Breast epithelium (tissue), 4 donors: ENCODE measurements at regions not wholly inside any gene's neighbourhood (a gene's known extent, or its start where the extent isn't known, plus 50 kb on each side); places are given as distances from the start of the nearest gene placed in this dataset.
"Not testable (repeated sequence)": the region's sequence is repeated elsewhere in the genome, so short reads cannot be mapped to it uniquely, and the experiment has no call there.

Source experiments
- DNase-seq, 2 donors: peaks; one replicate each; pipeline ENCODE4 v3.0.0-alpha.2; 2019; ENCODE audit warnings: low spot score in 2 of 2
- H3K27ac ChIP-seq, 2 donors: fragments of 200-600 bp; sonication (generic) in 1 of 2; one replicate each; pipeline ENCODE4 v1.5.1; 2016 to 2019; ENCODE audit warnings: mild to moderate bottlenecking in 1 of 2
- H3K27me3 ChIP-seq, 2 donors: fragments of 200-600 bp; sonication (generic) in 1 of 2; one replicate each; pipeline versions ENCODE4 v1.5.1 to v1.6.0; 2017 to 2019; ENCODE audit warnings: control low read depth in 1 of 2, mild to moderate bottlenecking in 1 of 2
- H3K36me3 ChIP-seq: fragments of 200-600 bp; one replicate; pipeline ENCODE4 v1.5.1; 2019
- H3K4me1 ChIP-seq, 2 donors: fragments of 200-600 bp; sonication (generic); one replicate each; pipeline ENCODE4 v1.5.1; 2016 to 2019; ENCODE audit warnings: control low read depth in 1 of 2
- H3K4me3 ChIP-seq, 3 donors: fragments of 200-600 bp; sonication (generic); 1 replicate in 2 of 3; 2 replicates in 1 of 3; pipeline ENCODE4 v1.5.1; 2016 to 2019; ENCODE audit warnings: mild to moderate bottlenecking in 3 of 3, moderate library complexity in 2 of 3
- H3K9me3 ChIP-seq, 2 donors: fragments of 200-600 bp; sonication (generic) in 1 of 2; one replicate each; pipeline ENCODE4 v1.5.1; 2016 to 2019; ENCODE audit warnings: control low read depth in 1 of 2
- CTCF ChIP-seq, 3 donors: fragments of 450-650 bp; IDR thresholded peaks; one replicate each; pipeline ENCODE4 v1.5.1; 2016 to 2017; ENCODE audit warnings: antibody characterized with exemption in 3 of 3, mild to moderate bottlenecking in 3 of 3, moderate library complexity in 3 of 3
- POLR2A ChIP-seq: fragments of 450-650 bp; IDR thresholded peaks from one replicate; pipeline ENCODE4 v1.6.1; 2016; ENCODE audit warnings: antibody characterized with exemption, mild to moderate bottlenecking, moderate library complexity
- POLR2AphosphoS5 ChIP-seq, 3 donors: sonication (generic); formaldehyde crosslinking; IDR thresholded peaks; one replicate each; pipeline ENCODE4 v1.6.1; 2017; ENCODE audit warnings: antibody characterized with exemption in 3 of 3
- intact Hi-C: fragments of 100-400 bp; cut with DNase I; formaldehyde crosslinking; loops from one replicate; pipeline ENCODE4 v1.15.1; 2023; ENCODE audit warnings: low total_unique reads

DNA sequence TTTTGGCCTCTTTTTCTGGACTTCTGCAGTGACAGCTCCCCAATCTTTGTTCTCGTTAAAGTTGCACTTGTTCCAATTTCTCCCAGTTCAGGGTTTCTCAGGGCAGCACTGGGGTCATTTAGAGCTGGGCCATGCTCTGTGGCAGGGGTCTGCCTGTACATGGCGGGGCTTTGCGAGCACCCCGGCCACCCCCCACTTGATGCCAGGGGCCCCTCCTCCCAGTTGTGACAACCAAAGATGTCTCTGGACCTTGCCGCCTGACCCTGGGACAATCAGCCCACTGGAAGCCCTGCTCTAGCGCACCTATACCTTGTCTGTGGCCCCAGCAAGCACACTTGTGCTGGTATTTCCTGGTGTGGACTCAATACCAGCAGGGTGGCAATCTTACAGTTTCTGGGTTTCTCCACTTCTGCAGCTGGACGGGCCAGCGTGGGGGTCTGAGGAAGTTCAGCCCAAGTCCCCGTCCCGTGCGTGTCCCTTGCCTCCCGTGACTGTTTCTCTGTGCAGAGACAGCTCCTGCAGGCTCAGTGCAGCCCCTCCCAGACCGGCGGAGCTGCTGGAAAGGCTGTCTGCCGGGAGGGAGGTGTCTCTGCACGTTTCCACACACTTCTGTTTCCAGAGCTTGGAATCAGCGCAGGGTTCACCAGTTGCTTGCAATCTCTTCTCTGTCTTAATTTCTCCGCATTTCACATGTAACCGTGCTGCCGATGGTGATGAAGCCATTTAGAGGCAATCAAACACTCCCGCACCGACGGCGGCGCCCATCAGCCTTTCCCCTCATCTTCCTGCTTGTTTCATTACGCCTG is 1328.9 kb downstream of the BRD1 start:
- Histone ChIP-seq H3K27ac (no peak overlapping the region), H3K4me3 (no peak overlapping the region), H3K4me1 (no peaks in the 10 kb centered on the region), H3K36me3 (no peaks in the 10 kb centered on the region), H3K9me3 (no peaks in the 10 kb centered on the region), H3K27me3 (peaks cover 0 to 33% of the 10 kb centered on the region in 2 donors)
- DNase-seq, result no peak
- intact Hi-C loops, result no loop called here
- TF ChIP-seq CTCF (IDR thresholded peaks at IDR 0.05) (no peak), POLR2AphosphoS5 (IDR thresholded peaks at IDR 0.05) (no peak), POLR2A (no peak)

DNA sequence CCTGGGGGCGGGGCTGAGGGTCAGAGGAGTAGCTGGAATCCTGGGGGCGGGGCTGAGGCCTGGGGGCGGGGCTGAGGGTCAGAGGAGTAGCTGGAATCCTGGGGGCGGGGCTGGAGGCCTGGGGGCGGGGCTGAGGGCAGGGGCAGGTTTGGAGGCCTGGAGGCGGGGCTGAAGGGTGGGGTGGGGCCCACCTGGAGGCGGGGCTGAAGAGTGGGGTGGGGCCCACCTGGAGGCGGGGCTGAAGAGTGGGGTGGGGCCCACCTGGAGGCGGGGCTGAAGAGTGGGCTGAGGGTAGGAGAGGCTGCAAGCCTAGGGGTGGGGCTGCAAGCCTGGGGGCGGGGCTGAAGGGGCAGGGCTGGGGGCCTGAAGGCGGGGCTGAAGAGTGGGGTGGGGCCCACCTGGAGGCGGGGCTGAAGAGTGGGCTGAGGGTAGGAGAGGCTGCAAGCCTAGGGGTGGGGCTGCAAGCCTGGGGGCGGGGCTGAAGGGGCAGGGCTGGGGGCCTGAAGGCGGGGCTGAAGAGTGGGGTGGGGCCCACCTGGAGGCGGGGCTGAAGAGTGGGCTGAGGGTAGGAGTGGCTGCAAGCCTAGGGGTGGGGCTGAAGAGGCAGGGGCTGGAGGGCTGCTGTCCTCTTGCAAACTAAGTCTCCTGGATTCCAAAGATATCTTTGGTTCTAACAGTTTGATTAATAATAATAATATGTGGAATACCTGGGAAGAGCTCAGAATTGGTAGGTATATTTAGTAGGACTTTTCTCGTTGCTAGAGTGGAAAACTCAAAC is 1329.7 kb downstream of the BRD1 start:
- not testable (repeated sequence) for H3K36me3 ChIP-seq, DNase-seq, H3K4me1 ChIP-seq, H3K9me3 ChIP-seq, H3K27ac ChIP-seq, H3K4me3 ChIP-seq
- intact Hi-C loops, result loop anchor here (1.0 kb wide), 1 partner anchor 15 kb away; no protein-coding TSS in a partner anchor
- peaks cover 0 to 33% of the 10 kb centered on the region in 2 donors for H3K27me3 ChIP-seq

- Histone ChIP-seq H3K9me3 (no peaks in the 10 kb centered on the region), H3K27me3 (peaks cover 0 to 36% of the 10 kb centered on the region in 2 donors), H3K36me3 (no peaks in the 10 kb centered on the region), H3K4me1 (no peaks in the 10 kb centered on the region), H3K27ac (no peak overlapping the region), H3K4me3 (no peak overlapping the region)
- TF ChIP-seq POLR2AphosphoS5 (IDR thresholded peaks at IDR 0.05) (no peak), POLR2A (no peak), CTCF (IDR thresholded peaks at IDR 0.05) (no peak)
- DNase-seq, result no peak
- intact Hi-C loops, result loop anchor here (1.0 kb wide), 1 partner anchor 14 kb away; no protein-coding TSS in a partner anchor
These were observed 1330.6 kb downstream of the BRD1 start for GRCh38 chr22:48496987-48497650.

DNA sequence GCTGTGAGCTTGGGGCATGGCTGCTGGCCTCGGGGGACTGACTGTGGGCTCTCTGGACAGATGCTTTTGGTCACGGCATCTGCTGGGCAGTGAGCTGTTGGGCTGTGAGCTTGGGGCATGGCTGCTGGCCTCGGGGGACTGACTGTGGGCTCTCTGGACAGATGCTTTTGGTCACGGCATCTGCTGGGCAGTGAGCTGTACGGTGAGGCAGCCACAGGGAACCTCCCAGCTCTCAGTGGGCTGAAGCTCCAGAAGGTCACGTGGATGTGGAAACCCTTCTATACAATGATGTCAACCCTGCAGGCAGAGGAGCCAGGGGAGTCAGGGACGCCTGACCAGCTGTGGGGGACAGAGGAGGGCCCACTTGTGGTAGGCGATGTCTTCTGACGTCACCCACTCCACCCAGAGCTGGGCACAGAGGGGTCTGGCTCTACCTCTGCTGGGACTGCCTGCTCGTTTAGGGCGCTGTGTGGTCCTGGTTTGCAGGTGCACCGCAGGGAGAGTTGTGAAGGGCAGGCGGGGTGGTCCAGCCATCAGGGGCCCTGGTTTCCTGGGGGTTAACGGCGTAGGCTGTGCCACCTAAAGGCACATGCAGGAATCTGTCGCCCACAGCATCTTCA is 1331.3 kb downstream of the BRD1 start:
- Histone ChIP-seq H3K4me1 (no peaks in the 10 kb centered on the region), H3K9me3 (no peaks in the 10 kb centered on the region), H3K4me3 (no peak overlapping the region), H3K27ac (no peak overlapping the region), H3K27me3 (peaks cover 0 to 40% of the 10 kb centered on the region in 2 donors), H3K36me3 (no peaks in the 10 kb centered on the region)
- DNase-seq, result peak in 1 of 2 donors; percentile 35
- intact Hi-C loops, result no loop called here
- TF ChIP-seq CTCF (IDR thresholded peaks at IDR 0.05) (no peak), POLR2AphosphoS5 (IDR thresholded peaks at IDR 0.05) (no peak), POLR2A (no peak)

GRCh38 chr22:48495751-48496080 is 1332.0 kb downstream of the BRD1 start:
- peak in 1 of 2 donors; percentile 40 for DNase-seq
- Histone ChIP-seq H3K9me3 (no peaks in the 10 kb centered on the region), H3K27me3 (peaks cover 0 to 42% of the 10 kb centered on the region in 2 donors), H3K36me3 (no peaks in the 10 kb centered on the region), H3K4me1 (no peaks in the 10 kb centered on the region), H3K4me3 (no peak overlapping the region), H3K27ac (no peak overlapping the region)
- TF ChIP-seq POLR2AphosphoS5 (IDR thresholded peaks at IDR 0.05), result no peak
- intact Hi-C loops, result no loop called here
